ENCODE measurements at regions not wholly inside any gene's neighbourhood (a gene's known extent, or its start where the extent isn't known, plus 50 kb on each side); places are given as distances from the start of the nearest gene placed in this dataset.

DNA sequence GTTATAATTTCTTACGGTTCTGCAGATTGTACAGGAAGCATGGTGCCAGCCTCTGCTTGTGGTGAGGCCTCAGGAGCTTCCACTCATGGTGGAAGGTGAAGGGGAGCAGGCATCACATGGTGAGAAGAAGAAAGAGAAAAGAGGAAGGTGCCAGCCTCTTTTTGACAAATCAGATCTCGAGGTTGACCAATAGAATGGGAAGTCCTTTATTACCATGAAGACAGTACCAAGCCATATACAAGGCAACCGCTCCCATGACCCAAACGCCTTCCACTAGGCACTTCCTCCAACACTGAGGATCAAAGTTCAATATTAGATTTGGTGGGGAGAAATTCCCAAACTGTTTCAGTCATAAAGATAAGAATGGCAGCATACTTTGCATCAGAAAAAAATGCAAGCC lies 502.8 kb downstream of the GLRX3 start:
- no peak for DNase-seq

DNA sequence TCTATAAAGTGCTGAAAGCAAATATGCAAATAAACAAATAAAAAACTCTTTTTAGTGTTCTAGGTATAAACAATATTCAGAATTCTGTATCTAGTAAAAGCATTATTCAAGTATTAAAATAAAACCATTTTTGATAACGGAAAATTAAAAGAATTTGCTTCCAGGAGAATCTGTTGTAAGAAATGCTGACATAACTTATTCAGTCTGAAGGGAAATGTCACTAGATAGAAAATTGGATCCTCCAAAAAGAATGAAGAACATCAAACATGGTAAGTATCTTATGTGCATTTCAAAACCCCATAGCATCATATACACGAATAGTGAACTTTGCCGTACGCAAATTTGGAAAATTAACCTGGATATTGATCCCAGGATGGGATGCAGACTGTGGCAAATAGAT lies 506.7 kb downstream of the GLRX3 start:
- no peak for DNase-seq

GRCh38 chr10:130647341-130647740 lies 511.1 kb downstream of the GLRX3 start:
- DNase-seq = no peak

DNA sequence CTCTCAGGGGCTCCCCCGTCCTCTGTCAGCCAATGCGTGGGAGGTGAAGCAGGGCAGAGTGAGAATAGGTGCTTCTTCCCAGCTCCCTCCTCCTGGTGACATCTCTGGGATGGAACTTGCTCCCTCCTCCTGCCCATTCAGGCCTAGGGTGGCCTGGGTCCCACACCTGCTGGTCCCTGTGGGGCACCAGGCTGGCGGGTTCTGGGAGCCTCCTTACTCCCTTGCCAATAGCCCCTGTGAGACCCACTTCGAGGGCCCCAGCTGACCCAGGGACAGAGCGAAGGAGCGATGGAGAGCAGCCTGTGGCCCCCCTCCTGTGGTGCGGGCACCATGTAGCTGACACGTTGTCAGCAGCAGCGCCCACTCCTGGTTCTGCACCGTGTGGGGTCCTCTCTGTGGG lies 512.6 kb downstream of the GLRX3 start:
- DNase-seq = no peak

- DNase-seq = no peak
Measured at GRCh38 chr10:130652544-130652943, 516.4 kb downstream of the GLRX3 start.

DNA sequence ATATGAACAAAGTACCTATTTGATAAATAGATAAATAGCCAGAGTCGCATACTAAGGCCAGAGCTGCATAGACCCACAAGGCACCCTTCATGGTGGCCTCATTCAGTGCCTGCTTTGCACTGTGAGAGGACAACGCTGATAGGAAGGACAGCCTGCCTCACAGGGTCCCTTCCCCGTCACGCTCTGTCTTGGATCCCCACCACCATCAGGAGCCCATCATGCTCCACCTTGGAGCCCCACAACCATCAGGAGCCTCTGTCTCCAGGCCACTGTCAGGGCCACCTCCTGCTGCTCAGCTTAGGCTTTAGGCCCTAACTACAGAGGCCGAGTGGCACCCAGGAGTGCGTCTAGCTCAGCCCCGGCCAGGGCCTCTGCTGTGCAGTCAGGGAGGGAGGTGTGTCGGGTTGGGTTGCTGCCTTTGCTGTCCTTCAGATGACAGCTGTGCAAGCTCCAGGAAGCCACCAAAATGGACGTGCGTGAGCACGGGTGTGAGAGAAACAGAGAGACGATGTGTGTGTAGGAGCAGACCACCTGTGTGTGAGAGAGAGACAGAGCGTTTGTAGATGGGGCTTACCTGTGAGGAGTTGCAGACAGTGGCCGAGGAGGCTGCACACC lies 516.9 kb downstream of the GLRX3 start:
- no peak for DNase-seq

- DNase-seq = no peak
Measured at GRCh38 chr10:130654726-130655125, 518.5 kb downstream of the GLRX3 start.

DNA sequence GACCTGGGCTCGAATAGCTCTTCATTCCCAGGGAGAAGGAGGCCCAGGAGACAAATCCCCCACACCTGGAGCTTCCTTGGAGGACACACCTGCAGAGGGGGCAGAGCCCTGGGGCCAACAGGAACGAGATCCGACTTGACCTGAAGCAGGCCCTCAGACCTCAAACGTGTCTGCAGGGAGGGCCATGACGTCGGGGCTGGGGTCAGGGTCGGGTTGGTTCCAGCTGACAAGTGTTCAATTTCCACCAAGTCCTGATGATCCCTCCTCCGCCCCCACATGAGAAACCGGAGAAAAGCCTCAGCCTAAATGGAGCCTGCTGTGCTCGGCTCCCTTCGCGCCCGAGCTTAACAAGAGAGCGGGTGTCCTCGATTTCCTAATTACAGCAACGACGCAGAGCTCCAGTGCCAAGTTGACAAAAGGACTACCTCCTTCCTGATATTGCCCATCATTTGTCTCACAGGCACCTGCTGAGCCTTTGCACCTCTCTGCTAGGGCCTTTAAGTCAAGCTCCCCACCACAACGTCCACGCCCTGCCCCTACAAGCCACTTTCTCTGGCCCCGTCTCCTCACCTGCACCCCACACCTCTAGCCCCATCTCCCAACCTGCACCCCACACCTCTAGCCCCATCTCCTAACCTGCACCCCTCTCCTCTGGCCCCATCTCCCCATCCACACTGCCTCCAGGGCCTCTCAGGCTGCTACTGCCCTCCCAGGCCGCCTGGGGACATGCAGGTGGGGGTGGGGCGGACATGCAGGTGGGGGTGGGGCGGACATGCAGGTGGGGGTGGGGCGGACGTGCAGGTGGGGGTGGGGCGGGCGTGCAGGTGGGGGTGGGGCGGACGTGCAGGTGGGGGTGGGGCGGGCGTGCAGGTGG lies 519.4 kb downstream of the GLRX3 start:
- DNase-seq = no peak

DNA sequence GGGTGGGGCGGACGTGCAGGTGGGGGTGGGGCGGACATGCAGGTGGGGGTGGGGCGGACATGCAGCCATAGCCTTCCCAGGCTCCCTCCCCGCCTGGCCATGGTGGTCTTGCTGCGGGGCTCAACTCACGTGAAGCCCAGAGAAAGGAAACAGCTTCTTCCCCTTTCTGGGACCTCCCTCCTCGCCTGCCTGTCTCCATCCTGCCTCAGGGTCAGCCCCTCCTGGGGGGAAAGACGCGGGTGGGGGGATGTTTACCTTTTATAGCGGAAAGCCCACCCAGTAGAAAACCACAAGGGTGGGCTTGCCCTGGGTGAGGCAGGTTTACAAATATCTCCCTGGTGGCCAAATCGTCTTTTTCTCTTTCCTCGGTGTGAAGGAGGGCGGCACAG lies 520.0 kb downstream of the GLRX3 start:
- DNase-seq = no peak

GRCh38 chr10:130656582-130657133 lies 520.5 kb downstream of the GLRX3 start:
- no peak for DNase-seq

DNA sequence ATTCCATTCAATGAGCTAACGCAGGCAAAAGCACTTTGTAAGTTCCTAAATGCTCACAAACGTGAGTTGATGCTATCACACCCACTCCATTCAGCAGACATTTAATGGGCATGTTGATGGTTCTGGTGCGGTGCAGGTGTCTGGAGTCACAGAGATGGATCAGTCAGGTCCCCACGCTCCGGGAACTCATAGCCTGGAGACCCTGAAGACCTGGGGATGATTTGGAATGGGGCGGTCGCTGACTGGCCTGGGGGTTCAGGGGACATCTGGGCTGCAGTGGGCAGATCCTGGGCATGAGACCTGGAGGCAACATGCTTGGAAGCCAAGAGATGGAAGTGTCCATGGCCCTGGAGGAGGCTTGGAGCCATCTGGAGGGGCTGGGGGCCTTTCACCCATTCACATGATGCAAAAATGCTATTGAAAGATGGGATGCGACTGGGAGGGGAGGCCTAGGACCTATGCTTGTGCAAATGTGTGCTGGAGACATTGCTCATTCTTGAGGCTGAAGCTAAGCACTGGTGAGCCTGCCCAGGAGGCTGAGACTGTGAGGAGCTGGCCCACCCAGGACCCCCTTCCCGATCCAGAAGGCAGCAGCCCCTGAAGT lies 522.6 kb downstream of the GLRX3 start:
- DNase-seq = no peak

GRCh38 chr10:130659528-130659927 lies 523.3 kb downstream of the GLRX3 start:
- no peak for DNase-seq

GRCh38 chr10:130660266-130660665 lies 524.1 kb downstream of the GLRX3 start:
- DNase-seq = no peak

- DNase-seq = no peak
Measured at GRCh38 chr10:130661419-130661818, 525.2 kb downstream of the GLRX3 start.

GRCh38 chr10:130662775-130663174 lies 526.6 kb downstream of the GLRX3 start:
- DNase-seq = no peak

DNA sequence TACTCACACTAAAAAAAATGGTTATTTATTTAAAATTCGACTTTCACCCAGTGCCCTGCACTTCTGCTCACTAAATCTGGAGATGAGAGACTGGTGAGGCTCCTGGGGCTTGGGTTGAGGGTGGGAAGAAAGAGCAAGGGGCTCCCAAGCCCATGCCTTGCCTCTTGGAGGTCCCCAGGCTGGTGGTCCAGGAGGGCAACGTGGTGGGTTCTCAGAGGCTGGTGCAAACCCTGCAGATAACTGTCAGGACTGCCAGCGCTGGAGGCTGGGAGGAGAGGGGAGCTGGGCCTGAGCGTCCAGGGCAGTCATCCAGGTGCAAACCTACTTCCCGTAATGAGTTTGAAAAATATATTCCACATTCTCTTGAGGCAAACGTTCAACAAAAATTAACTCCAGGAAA lies 528.3 kb downstream of the GLRX3 start:
- DNase-seq = no peak

DNA sequence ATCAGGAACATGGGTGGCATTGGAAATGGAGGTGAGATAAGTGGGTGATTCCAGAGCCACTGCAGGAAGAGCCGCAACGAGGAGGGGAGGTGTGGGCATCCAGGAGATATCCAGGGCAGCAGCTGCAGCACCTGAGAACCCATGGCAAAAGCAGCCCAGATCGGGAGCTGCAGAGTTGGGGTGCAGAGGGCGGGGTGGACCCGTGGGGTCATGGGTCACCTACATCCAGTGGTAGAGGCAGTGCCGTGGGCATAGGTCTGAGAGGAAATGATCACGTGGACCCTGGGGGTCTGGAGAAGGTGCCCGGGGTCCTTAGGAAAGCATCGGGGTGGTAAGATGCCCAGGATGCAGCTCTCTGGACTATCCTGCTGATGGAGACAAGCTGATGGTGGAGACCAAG lies 530.0 kb downstream of the GLRX3 start:
- no peak for DNase-seq

GRCh38 chr10:130686689-130687300 lies 550.6 kb downstream of the GLRX3 start:
- no peak for DNase-seq

GRCh38 chr10:130687566-130687965 lies 551.4 kb downstream of the GLRX3 start:
- DNase-seq = no peak

DNA sequence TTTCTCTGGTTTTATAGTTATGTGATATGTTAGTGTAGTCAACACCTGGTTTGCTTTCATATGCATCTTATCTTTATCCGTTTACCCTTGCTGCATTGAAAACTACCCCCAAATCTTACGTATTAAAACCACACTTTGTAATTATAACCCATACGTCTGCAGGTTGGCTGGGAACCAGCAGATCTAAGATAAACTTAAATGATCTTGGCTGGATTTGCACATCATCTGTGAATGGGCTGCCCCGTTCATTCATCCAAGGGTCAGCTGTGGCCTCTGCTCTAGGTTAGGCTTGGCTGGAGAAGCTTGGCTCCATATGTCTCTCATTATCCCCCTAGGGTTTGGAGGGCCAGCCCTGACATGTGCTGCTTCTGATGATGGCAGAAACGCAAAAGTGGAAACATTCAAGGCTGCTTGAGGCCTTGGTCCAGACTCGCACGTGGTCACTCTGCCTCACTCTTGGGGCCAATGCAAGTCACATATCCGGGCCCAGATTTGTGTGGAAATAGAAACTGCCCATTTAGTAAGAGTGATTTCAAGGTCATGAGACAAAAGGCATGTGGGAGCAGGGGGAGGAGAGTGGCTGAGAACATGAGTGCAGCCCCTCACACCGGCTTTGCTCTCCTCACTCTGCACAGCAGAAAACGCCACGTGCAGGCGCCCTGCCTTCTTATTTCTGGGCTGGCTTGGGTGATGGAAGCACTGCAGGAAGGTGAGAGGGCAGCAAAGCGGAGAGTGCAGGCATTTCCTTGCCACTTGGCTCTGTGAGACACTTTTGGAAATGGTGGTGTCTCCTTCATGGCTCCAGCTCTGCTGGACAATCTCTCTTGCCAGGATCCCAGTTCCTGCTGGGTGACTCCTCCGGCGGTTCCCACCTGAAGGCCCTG lies 553.8 kb downstream of the GLRX3 start:
- DNase-seq = no peak

GRCh38 chr10:130691776-130692175 lies 555.6 kb downstream of the GLRX3 start:
- no peak for DNase-seq

DNA sequence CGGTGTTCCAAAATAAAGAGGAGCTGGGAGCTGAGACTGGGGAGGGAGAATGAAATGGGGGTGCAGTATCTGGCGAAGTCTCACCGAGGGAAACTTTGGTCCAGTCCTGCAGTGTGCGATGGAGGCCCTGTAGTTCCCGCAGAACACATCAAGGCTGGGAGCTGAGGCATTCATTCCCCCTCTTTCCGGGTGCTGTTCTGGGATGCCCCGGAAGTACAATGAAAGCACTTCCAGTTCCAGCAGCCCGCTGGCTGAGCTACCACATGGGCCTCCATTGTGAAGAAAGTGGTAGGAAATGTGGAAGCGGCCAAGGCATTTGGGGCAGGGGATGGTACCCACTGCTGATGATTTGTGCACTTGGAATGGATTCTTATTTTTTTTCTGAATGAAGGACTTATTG lies 560.7 kb downstream of the GLRX3 start:
- DNase-seq = no peak

Data from CD4-positive, alpha-beta T cell treated with Interferon alpha-2 for 1 hour (primary cell).